ENCODE measurements at regions not wholly inside any gene's neighbourhood (a gene's known extent, or its start where the extent isn't known, plus 50 kb on each side); places are given as distances from the start of the nearest gene placed in this dataset.

- TF ChIP-seq CTCF (IDR thresholded peaks at IDR 0.05; ENCODE audit: low read depth, low read length, missing input control), result no peak
- TF ChIP-seq RAD21 (IDR thresholded peaks at IDR 0.05), result no peak
- TF ChIP-seq YY1 (IDR thresholded peaks at IDR 0.05), result no peak
- no peak for TF ChIP-seq GABPA (IDR thresholded peaks at IDR 0.05 in 1 of 2, conservative IDR thresholded peaks at IDR 0.05 in 1 of 2)
- no peak for TF ChIP-seq HNF4G (IDR thresholded peaks at IDR 0.05)
- TF ChIP-seq EGR1 (IDR thresholded peaks at IDR 0.05; ENCODE audit: low read depth in 2 of 2), result no peak
- no peak for TF ChIP-seq ATF3 (IDR thresholded peaks at IDR 0.05)
- no peak for TF ChIP-seq REST (IDR thresholded peaks at IDR 0.05)
- TF ChIP-seq SP1 (IDR thresholded peaks at IDR 0.05), result no peak
Observed at GRCh38 chr6:81093051-81093450, 659.4 kb downstream of the TENT5A start.
